ENCODE measurements at regions not wholly inside any gene's neighbourhood (a gene's known extent, or its start where the extent isn't known, plus 50 kb on each side); places are given as distances from the start of the nearest gene placed in this dataset.

DNA sequence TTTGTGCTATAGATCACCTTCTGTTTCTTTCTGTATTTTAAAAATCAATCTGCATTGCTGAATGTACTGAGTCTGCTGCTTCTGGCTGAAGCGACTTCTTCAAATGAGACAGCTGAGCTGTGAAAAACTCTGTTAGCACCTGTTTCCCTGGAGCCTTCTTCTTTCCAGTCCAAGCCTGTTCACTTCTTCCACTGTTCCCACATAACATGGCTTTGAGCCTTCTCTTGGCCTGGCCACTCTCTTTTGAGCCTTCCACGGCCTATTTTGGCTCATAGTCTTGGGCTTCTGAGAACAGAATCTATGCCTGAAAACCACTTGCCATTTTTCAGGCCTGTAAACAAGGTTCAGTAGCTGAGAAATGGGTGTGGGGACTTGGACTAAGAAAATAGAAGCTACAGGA is 132.9 kb upstream of the IGFBP7 start:
- no peak for DNase-seq (ENCODE audit: low spot score)

DNA sequence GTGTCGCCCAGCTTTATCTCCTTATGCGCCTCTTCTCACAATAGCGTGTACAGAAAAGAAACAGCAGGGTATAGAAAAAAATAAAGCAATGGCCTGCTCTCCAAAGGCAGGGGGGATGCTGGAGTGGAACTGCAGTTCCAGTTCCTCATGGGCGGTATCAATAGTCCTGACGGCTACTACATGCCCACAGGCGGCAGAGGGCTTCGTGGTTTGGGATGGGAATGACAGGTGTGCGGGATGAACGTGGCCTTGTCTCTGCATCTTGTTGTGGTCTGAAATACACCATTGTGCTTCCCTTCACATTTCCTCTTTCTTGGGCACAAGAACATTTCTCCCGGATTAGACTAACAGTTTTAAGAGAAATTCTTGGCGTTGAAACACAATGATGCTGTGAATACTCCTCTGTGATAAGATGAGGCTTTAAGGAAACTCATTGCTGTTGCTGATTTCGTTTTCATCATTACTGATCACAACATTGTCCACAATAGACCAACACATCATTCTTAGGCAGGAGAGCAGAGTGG is 124.1 kb upstream of the IGFBP7 start:
- no peak for DNase-seq (ENCODE audit: low spot score)

DNA sequence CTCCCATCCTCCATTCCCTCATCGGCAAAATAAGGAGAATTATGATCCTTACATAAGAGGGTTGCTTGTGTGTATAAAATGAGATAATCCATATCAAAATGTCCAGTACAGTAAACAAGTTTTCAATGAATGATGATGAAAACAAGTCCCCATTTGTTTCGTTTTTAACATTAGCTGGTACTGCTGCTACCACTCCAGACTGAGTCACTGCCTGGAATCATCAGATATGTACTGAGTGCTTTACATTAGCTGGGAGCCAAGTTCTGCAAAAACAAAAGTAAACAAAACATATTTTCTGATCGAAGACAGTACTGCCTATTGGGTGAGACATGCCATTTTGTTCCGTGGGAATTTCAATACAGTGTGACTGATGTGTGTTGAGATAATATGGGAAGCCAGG is 123.2 kb upstream of the IGFBP7 start:
- no peak for DNase-seq (ENCODE audit: low spot score)

DNA sequence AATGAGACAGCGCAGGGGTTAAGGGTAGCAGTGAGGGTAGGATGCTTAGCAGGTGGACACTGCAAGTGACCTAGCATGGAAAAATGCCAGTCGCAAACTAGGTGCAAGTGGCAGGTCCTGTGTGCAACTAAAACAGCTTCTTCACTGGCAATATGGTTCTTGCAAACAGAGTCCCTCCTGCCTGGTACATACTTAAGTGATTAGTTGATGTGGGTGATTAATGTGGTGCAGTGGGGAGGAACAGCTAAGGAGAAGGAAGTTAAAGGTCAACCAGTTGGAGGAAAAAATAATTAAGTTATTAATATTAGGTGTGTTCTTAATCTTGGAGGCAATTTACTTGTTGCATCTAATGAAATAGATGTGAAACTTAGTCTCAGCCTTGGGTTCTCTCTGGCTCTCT is 121.6 kb upstream of the IGFBP7 start:
- DNase-seq (ENCODE audit: low spot score): no peak

DNA sequence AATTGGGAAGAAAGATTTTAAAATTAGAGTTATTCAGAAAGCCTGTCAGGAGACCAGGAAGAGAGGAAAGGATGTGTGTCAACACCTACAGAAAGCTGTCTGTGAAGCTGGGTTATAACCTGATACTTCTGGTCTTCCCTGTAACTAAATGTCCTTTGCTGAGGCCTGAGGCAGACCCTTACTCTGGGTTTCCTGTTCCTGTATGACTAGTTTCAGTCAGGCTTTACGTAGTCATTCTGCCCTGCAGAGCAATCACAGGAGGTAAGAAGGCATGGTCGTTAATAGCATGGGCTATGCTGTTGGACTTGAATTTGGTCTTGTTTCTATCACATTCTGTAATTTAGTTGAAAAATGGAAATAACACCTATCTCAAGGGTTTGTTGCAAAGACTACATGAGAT is 110.5 kb upstream of the IGFBP7 start:
- no peak for DNase-seq (ENCODE audit: low spot score)

DNA sequence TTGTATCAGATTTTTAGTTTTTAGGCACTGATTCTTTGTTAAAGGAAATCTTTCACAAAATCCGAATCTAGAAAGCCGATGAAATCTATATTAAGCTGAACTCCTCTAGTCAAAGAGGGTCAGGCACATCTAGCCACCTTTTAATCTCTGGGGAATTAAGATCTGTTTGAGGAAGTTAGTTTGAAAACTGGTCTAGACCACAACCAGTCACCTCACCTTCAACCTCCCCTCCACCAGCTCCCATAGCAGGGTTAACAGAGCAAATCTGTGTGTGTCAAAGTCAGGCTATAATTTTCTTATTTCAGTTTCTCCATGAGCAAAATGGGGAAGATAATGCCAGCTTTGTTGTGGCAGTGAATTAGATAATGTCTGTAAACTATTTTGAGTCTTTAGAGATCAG is 110.0 kb upstream of the IGFBP7 start:
- no peak for DNase-seq (ENCODE audit: low spot score)

DNA sequence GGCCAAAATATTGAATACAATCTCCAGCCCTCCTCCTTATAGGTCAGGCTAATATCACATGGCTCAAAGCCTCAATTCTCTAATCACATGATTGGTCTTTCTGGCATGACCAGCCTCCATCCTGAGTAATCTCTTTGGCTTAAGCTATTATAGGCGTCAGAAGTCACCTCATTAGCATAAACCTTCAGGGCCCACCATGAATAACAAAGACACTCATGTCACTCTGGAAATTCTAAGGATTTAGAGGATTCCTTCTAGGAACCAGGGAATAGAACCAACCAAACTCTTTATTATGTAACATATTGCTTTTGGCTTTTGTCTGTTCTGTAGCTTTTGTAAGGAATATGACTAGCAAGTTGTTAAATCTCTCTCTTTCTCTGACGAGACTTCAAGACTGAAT is 109.2 kb upstream of the IGFBP7 start:
- no peak for DNase-seq (ENCODE audit: low spot score)

DNA sequence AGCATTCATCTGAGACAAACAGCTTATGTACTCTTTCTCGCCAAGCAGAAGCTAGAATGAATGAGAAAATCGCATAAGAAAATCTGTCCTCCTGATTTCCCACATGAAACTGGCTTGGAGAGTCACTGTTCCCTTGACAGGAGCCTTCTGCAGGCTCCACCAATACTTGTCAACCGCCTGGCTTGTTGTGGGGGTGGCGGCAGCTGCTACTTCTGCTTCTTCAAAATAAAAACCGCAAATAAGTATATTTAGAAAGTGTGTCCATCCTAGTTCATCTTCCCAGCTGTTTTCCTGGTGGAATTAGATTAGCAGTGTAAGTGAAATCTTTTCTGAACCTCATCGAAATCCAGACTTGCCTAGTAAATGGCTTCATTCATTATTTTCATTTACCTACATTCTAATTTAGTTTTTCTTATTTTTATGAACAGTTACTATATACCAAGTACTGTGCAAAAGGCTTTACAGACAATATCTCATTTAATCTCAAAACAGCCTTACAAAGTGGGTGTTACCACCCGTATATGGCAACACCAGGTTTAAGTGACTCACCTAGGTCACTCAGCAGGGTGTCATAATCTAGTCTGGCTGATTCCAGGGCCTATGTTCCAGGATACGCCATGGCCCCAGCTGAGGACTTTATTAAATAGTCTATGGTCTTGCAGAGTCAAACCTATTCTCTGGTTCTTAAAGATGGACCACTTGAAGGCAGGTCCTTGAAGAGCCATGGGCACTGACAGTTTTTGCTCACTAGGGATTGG is 104.6 kb upstream of the IGFBP7 start:
- no peak for DNase-seq (ENCODE audit: low spot score)

DNA sequence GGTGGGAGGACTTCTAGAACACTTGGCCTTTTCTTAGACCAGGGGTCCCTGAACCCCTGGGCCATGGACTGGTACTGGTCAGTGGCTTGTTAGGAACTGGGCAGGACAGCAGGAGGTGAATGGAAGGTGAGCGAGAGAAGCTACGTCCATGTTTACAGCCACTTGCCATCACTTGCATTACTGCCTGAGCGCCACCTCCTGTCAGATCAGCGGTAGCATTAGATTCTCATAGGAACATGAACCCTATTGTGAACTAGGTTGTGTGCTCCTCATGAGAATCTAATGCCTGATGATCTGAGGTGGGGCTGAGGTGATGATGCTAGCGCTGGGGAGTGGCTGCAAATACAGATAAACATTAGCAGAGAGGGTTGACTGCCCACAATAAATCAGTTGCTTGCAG is 100.9 kb upstream of the IGFBP7 start:
- DNase-seq (ENCODE audit: low spot score): no peak

DNA sequence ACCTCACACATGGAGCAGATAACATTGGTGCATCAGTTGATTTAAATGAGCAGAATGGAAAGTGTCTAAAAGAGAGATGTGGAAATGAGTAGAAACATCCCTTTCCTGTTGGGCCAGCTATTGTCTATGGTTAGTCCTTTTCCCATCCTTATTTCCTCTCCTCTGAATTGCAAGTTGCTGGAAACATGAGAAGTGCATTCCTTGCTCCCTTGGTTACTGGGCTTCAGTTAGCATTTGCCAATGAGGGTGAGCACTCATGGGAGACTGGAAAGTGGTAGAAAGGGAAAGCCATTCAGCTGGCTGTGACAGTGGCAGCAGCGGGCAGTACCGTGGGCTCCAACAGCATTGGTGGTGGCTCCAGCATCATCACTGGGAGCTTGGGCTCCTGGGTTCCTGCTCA is 96.0 kb upstream of the IGFBP7 start:
- DNase-seq (ENCODE audit: low spot score): no peak

DNA sequence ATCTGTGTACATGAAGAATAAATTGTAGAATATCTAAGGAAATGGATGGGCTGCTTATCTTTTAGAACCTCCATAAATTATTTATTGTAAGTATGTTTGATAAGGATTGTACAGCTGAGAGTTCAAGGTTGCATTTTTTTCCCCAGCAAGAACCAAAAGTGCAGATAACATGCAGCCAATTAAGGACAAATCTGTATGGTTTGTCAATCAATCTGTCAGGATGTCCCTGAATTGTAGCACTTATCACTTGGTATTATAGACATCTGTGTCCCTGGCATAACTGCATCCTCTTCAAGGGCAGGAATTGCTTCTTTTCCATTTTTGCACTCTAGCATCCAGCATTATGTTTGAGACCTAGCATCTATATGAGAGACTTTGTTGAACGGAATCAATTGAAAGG is 95.4 kb upstream of the IGFBP7 start:
- no peak for DNase-seq (ENCODE audit: low spot score)

DNA sequence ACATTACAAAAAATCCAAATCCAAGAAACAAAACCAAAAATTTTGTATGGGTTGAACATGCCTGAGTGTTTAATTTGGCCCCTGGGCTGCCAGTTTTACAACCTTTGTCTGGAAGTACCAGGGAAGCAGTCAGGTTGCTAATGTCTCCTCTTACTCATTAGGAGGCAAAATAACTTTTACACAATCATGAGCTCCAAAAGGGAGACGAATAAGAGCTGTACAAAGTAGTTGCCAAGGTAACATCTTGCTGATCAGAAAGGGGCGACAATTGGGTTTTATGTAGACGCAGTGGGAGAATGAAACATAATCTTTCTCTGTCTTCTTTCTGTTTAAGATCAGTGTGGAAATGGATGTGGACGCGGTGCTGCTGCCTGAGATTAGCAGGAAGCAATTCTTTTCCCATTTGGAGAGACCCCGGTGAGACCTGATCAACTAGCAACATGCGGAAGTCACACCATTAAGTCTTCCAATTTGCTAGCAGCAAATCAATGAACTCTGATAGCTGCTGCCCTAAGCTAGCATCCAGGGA is 90.7 kb upstream of the IGFBP7 start:
- DNase-seq (ENCODE audit: low spot score): no peak

DNA sequence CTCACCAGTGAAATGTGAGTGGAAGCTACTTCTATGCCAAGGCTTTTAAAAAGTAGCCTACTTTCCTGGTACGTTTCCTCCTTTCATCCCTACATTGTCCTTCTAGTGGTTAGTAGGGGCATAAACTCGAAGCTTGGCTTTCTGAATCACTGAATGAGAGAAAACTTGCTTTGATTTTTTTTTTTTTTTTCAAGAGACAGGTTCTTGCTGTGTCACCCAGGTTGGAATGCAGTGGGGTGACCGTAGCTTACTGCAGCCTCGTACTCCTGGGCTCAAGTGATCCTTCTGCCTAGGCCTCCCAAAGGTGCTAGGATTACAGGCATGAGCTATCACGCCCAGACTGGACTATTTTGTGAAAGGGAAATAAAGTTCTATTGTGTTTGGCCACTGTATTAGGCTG is 89.1 kb upstream of the IGFBP7 start:
- no peak for DNase-seq (ENCODE audit: low spot score)

DNA sequence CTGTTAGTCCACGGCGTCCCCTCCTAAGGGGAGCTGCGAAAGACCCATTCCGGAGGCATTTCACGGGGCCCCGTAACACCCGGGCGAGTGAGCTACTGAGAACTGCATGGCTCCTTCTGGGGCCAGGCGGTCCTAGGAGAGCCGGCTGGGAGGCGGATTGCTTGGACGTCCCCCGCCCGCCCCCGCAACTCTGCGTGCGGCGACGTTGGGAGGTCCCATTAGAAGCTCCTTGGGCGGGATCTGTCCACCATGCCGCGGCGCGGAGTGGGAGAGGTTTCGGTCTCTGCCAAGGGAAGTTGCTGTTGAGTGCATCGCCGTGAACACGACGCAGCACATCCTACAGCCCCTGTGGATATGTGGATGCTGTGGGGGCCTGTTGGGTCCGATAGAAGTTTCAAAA is 85.4 kb upstream of the IGFBP7 start:
- no peak for DNase-seq (ENCODE audit: low spot score)

DNA sequence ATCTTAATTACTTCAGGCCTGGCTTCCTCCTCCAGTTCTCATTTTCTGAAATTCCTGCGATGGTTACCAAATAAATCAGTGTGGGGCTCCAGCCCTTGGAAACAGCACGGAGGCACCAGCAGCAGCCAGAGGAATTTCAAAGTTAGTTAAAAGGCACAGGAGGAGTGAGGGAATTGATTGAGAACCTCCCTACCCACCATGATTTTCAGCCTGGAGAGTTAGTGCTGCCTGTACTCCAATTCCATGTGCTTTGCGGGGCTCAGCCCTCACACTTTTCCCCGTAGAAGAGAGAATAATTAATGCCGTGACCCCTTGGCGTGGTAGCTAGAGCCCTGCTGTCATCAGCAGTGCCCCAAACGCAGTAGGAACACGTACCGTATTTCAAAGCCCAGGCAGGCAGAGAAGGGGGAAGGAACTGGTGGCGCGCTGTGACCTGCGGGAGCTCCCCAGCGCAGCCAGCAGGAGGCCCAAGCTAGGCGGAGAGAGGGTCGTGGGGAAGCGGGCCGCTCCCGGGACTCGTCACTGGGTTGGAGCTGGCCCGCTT is 84.0 kb upstream of the IGFBP7 start:
- no peak for DNase-seq (ENCODE audit: low spot score)

DNA sequence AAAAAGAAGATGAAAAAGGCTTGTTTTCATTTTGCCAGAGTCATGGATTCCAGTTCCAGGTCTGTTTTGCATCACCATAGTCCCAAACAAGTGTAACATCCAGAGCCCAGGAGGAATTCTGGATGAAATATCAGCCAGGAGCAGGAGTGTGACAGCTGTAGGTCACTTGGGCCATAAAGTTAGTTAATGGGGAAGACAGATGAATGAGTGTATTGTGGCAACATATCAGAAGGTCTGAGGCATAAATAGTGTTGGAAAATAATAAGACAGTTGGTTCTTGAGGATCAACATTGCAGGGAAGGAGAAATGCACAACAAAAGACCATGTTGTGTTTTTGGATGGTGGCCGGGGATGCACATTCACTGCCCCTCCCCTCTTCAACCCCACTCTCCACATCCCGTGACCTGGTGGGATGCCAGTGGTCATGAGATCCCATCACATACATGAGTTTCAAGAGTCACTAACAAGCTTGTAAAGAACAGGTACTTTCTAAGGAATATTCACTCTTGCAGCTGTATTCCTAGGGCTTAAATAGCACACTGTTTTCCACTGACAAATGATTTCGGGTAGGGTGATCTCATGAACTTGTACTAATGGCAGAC is 83.1 kb upstream of the IGFBP7 start:
- no peak for DNase-seq (ENCODE audit: low spot score)

DNA sequence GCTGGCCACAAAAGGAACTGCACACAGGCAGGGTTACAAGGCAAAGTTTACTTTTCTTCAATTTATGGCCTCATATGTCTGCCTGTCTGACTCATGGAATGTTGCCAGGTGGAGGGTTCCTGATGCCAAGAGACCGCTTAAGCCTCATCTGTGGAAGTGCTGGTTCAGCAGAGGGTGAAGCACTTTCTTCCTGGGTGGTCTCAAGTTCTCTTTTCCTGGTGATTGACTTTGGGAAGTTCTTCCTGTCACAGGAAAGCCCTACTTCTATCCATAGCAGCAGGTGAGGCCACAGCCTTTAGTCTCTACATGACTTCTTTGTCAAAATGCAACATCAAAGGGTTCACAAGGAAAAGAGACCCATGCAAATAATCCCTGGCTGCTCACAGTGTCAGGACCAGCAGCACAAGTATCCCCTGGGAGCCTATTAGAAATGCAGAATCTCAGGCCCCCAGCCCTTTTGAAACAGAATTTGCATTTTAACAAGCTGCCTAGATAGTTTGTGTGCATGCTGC is 81.4 kb upstream of the IGFBP7 start:
- DNase-seq (ENCODE audit: low spot score): no peak

DNA sequence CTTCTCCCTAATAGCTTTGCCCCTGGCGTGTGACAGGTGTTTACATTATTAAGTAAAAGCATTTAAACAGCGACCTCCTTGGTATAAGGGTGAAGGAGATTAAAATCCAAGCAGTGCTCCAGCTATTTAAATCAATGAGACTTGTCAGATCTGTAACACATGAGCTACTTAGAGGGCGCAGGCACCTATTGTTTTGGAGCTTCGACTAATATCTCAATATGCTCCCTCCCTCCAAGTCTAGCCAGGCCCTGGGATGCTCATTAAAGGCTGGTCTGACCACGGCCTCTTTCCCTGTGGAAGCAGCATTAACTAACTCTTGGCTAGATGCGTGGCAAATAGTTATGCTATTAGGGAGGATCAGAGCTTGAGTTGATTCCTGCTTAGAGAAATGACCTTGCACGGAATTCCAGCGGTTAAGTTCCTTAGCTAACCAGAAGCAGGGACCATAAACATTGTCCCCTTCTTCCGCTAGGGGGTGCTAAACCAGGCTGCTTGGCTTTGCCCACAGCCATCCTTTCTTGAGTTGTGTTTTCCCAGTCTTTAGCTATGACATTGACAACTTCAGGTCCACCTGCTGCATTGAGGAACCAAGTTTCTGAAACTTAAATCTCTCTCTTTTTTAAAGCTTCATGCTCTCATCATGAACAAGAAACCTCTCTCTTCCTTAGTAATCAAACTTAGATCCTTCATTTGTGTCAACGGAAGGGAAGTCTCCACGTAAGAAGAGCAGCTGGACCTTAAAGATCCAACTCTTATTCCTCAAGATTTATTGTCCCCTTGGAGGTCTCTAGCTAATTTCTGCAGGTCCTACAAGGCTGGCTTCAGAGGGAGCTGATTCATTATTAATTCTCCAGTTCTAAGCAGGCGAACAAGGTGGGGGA is 80.7 kb upstream of the IGFBP7 start:
- no peak for DNase-seq (ENCODE audit: low spot score)

DNA sequence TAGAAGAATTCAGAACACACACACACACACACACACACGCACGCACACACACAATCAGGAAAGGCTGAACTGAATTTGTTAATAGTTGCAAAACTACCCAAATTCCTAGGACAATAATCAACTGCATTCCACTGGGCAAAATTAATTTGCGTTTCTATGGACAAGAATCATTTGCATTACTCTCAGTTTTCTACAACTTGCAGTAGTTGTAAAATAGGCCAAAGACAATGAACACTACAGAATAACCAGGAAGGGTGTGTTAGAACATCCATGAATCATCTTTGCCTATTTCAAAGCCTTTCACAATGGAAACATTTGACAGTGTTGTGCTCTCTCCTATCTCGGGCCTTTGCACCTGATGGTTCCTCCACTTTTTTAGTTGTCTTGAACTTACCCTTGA is 77.1 kb upstream of the IGFBP7 start:
- DNase-seq (ENCODE audit: low spot score): no peak

DNA sequence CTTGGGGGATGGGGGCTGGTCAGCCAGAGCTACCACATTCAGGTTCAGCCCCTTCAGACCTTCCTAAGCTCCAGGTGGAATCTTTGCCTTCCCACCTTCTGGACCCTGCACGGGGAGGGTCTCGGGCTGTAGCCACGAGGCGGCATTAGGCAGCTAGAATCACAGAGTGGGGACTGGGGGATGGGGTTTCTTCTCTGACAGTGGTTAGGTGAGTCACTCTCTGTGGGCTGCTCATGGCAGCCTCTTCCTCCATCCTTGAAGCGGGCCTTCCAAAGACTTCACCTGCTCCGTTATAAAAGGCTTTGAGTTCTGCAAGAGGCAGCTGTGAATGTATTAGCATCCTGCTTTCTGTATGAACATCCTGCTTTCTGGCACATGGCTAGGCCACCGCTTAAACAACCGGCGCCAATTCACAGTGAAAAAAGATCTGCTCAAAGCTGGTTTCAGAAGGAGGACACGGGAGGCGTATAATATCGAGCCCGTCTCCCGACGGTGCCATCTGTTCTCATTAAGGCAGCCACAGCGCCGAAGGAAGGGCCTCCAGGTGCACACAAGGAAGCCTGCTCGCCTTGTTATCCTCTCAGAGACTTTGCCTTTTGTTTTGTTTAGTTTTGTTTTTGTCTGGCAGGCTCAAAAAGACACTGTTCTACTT is 74.3 kb upstream of the IGFBP7 start:
- no peak for DNase-seq (ENCODE audit: low spot score)

DNA sequence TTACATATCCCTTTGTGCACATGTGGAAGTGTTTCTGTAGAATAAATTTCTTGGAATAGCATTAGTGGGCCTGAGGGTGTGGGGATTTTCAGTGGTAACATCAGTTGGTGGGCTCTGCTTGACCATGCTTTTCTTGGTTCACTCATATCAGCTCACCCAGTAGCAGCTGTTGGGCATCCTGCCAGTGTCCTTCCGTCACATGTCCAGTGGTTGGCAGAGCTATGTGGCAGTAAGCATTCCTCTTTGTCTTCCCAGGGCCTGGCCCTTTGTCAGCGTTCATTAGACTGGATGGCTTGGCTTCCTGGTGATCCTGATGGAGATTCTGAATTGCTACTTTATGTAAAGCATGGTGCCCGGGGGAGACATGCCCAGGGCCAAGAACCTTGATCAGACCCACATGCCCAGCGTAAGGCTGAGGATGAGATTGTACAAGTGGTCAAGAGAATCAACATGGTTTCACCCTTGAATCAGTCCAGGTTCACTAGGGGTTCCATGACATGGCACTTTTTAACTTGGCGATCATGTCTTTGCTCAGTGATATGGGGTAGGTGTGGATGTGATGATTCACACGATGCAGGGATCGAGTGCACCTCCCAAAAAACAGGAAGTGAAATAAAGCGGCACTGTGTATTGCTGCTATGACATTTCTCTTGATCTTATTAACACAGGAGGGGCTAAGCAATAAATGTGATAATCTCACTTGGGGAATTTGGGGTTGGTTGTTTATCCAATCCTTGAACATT is 72.1 kb upstream of the IGFBP7 start:
- peak; percentile 93 for DNase-seq (ENCODE audit: low spot score)
